ENCODE measurements at regions not wholly inside any gene's neighbourhood (a gene's known extent, or its start where the extent isn't known, plus 50 kb on each side); places are given as distances from the start of the nearest gene placed in this dataset.

DNA sequence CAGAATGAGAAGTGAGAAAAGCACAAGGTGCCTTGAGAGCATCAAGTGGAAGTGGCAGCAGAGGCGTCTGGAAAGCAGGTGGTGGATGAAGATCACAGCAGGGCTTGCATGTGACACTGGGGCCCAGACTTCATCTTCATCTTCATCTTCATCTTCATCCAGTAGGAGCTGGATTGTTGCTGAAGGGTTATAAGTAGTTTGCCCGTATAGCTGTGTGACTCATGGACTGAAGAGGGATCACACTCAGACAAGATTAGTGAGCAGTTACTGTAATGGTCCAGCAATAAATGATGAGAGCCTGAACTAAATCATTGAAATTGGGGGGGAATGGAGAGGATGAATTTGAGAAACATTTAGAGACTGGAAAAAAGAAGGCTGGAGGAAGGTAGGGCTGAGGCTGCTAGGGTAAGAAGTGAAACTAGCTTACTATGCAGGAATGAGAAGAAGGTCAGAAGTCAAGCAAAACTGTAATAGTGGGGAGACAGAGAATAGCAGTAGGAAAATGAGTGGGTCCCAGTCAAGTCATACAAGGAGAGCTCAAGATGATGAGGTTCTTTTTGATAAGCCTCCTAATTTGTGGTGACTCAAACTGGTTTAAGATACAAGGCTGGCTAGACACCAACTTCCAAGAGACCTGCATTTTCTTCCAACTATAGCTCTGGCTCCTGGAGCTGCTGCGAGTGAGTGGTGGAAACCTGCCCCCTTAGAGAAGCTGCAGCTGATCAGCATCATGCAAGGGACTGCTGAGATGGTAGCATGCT, 92.3 kb upstream of the BEND6 start:
- Histone ChIP-seq H3K36me3 (replicated peaks in 1 of 2; ENCODE audit: control extremely low read depth in 1 of 2, control insufficient read depth in 1 of 2, extremely low read depth in 1 of 2, insufficient read depth in 2 of 2, low read length in 1 of 2) (no peaks in the 10 kb centered on the region), H3K79me2 (ENCODE audit: control insufficient read depth, insufficient read depth, low read length) (no peaks in the 10 kb centered on the region), H4K20me1 (ENCODE audit: control insufficient read depth, insufficient read depth, low read length, poor library complexity, severe bottlenecking) (no peaks in the 10 kb centered on the region), H3K4me1 (ENCODE audit: control insufficient read depth in 2 of 2, insufficient read depth in 2 of 2, low read length in 2 of 2) (no peaks in the 10 kb centered on the region), H3K4me3 (ENCODE audit: control extremely low read depth in 1 of 5, extremely low read depth in 1 of 5, insufficient read depth in 1 of 5, low read depth in 2 of 5, low read length in 4 of 5) (no peak overlapping the region), H3K9me3 (ENCODE audit: control extremely low read depth in 1 of 3, control insufficient read depth in 2 of 3, insufficient read depth in 1 of 3, low read length in 2 of 3) (no peaks in the 10 kb centered on the region), H3K27me3 (replicated peaks in 1 of 4; ENCODE audit: control extremely low read depth in 1 of 4, control insufficient read depth in 3 of 4, insufficient read depth in 4 of 4, low read length in 3 of 4) (no peaks in the 10 kb centered on the region), H2AFZ (ENCODE audit: insufficient read depth, low read depth, low read length, poor library complexity, severe bottlenecking) (no peak overlapping the region), H3K4me2 (replicated peaks; ENCODE audit: low read depth, low read length, poor library complexity, severe bottlenecking) (no peak overlapping the region), H3K27ac (ENCODE audit: low read length in 2 of 2) (no peak overlapping the region), H3K9ac (ENCODE audit: low read length) (no peak overlapping the region)
- Mint-ChIP-seq H3K27ac (no peak overlapping the region), H3K4me1 (no peaks in the 10 kb centered on the region), H3K27me3 (peaks cover 33% of the 10 kb centered on the region), H3K9me3 (ENCODE audit: insufficient read depth) (no peaks in the 10 kb centered on the region), H3K4me3 (no peak overlapping the region)
- ATAC-seq (ENCODE audit: low read depth): no peak
- no peak for DNase-seq
- intact Hi-C loops (cut with micrococcal nuclease): no loop called here
- TF ChIP-seq EZH2 (IDR thresholded peaks at IDR 0.05; ENCODE audit: borderline replicate concordance, insufficient read depth, low read depth, low read length, poor library complexity, severe bottlenecking) (no peak), CTCF (IDR thresholded peaks at IDR 0.05) (no peak)
- ChIA-PET POLR2A (no interaction called here), CTCF (no interaction called here)
- 85% methylated on average over 1 of the region's 3 CpGs for WGBS (ENCODE audit: insufficient coverage)

DNA sequence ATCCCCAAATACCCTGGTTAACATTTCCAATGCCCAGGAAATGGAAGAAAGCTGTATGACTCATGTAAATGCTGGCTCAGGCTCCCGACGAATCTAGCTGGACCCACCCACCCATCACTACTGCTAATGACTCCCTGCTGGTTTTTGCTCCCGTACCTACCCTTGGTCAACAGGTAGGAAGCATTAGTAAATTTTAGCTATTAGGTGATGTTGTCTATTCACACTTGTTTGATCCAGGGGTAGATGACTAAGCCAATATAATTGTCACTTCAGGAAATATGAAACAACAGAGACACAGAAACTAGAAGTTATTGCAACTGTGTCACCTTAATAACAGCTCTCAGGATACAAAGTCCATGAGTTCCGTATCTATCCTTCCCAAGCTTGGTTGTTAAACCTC, 94.4 kb upstream of the BEND6 start:
- TF ChIP-seq EZH2 (IDR thresholded peaks at IDR 0.05; ENCODE audit: borderline replicate concordance, insufficient read depth, low read depth, low read length, poor library complexity, severe bottlenecking): no peak
- TF ChIP-seq CTCF (IDR thresholded peaks at IDR 0.05): no peak
- ATAC-seq (ENCODE audit: low read depth): no peak
- Histone ChIP-seq H3K27ac (ENCODE audit: low read length in 2 of 2) (no peak overlapping the region), H3K9me3 (ENCODE audit: control extremely low read depth in 1 of 3, control insufficient read depth in 2 of 3, insufficient read depth in 1 of 3, low read length in 2 of 3) (no peaks in the 10 kb centered on the region), H3K4me1 (ENCODE audit: control insufficient read depth in 2 of 2, insufficient read depth in 2 of 2, low read length in 2 of 2) (no peaks in the 10 kb centered on the region), H4K20me1 (ENCODE audit: control insufficient read depth, insufficient read depth, low read length, poor library complexity, severe bottlenecking) (no peaks in the 10 kb centered on the region), H3K4me2 (replicated peaks; ENCODE audit: low read depth, low read length, poor library complexity, severe bottlenecking) (no peak overlapping the region), H3K79me2 (ENCODE audit: control insufficient read depth, insufficient read depth, low read length) (no peaks in the 10 kb centered on the region), H3K9ac (ENCODE audit: low read length) (no peak overlapping the region), H3K4me3 (ENCODE audit: control extremely low read depth in 1 of 5, extremely low read depth in 1 of 5, insufficient read depth in 1 of 5, low read depth in 2 of 5, low read length in 4 of 5) (no peak overlapping the region), H3K27me3 (replicated peaks in 1 of 4; ENCODE audit: control extremely low read depth in 1 of 4, control insufficient read depth in 3 of 4, insufficient read depth in 4 of 4, low read length in 3 of 4) (no peaks in the 10 kb centered on the region), H3K36me3 (replicated peaks in 1 of 2; ENCODE audit: control extremely low read depth in 1 of 2, control insufficient read depth in 1 of 2, extremely low read depth in 1 of 2, insufficient read depth in 2 of 2, low read length in 1 of 2) (no peaks in the 10 kb centered on the region), H2AFZ (ENCODE audit: insufficient read depth, low read depth, low read length, poor library complexity, severe bottlenecking) (no peak overlapping the region)
- Mint-ChIP-seq H3K9me3 (ENCODE audit: insufficient read depth) (no peaks in the 10 kb centered on the region), H3K27me3 (peaks cover 30% of the 10 kb centered on the region), H3K4me1 (no peaks in the 10 kb centered on the region), H3K27ac (no peak overlapping the region), H3K4me3 (no peak overlapping the region)
- POLR2A ChIA-PET: no interaction called here
- DNase-seq: no peak
- CTCF ChIA-PET: interaction anchor here (0.7 to 0.9 kb wide), 2 partner anchors 9 to 14 kb away, joined by 3 read pairs; no protein-coding TSS in a partner anchor
- intact Hi-C loops (cut with micrococcal nuclease): no loop called here
- WGBS (ENCODE audit: insufficient coverage): no CpG with 5 or more reads among the region's 4 CpGs

All from B cell (primary cell).